ENCODE measurements at regions not wholly inside any gene's neighbourhood (a gene's known extent, or its start where the extent isn't known, plus 50 kb on each side); places are given as distances from the start of the nearest gene placed in this dataset.
"Not testable (repeated sequence)": the region's sequence is repeated elsewhere in the genome, so short reads cannot be mapped to it uniquely, and the experiment has no call there.

DNA sequence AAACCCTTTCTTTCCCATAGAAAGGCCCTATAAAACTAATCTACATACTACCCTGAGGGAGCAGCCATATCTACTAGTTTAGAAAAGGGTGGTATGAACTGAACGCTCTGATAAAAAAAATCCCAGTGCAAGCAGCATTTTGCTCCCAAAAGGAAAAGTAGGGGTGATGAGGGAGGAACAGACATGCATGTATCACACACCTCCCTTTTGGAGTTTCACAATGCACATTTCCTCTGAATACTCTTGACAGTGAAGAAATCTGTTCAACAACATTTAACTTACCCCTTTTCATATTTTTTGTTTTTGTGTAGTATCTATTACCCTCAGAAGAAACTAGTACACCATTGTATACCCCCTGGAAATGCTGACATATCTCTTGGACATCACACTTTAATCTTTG, 411.4 kb downstream of the MAT2B start:
- Histone ChIP-seq H3K4me3 (no peak overlapping the region), H3K36me3 (no peaks in the 10 kb centered on the region), H3K27ac (no peak overlapping the region), H3K27me3 (no peaks in the 10 kb centered on the region), H3K4me1 (peaks cover 6% of the 10 kb centered on the region; the same call in 1 of the 2 replicates), H3K9me3 (replicated peaks) (no peaks in the 10 kb centered on the region)
- no peak for DNase-seq

GRCh38 chr5:163917747-163918146, 412.3 kb downstream of the MAT2B start:
- no peaks in the 10 kb centered on the region for H3K9me3 ChIP-seq (replicated peaks)
- no peak for DNase-seq
- no peaks in the 10 kb centered on the region for H3K36me3 ChIP-seq
- no peaks in the 10 kb centered on the region for H3K27me3 ChIP-seq
- no peak overlapping the region for H3K27ac ChIP-seq
- peaks cover 6% of the 10 kb centered on the region; the same call in 1 of the 2 replicates for H3K4me1 ChIP-seq
- H3K4me3 ChIP-seq, result no peak overlapping the region

- H3K4me3 ChIP-seq; H3K27ac ChIP-seq; DNase-seq; H3K36me3 ChIP-seq; H3K4me1 ChIP-seq; H3K9me3 ChIP-seq (replicated peaks); H3K27me3 ChIP-seq: not testable (repeated sequence)
These were observed 429.6 kb downstream of the MAT2B start for GRCh38 chr5:163934990-163935389.

GRCh38 chr5:163938595-163938994, 433.2 kb downstream of the MAT2B start:
- Histone ChIP-seq H3K4me1 (no peaks in the 10 kb centered on the region), H3K27ac (no peak overlapping the region), H3K4me3 (no peak overlapping the region), H3K9me3 (replicated peaks) (no peaks in the 10 kb centered on the region), H3K36me3 (peaks cover 2% of the 10 kb centered on the region; the same call in 1 of the 2 replicates), H3K27me3 (no peaks in the 10 kb centered on the region)
- no peak for DNase-seq

DNA sequence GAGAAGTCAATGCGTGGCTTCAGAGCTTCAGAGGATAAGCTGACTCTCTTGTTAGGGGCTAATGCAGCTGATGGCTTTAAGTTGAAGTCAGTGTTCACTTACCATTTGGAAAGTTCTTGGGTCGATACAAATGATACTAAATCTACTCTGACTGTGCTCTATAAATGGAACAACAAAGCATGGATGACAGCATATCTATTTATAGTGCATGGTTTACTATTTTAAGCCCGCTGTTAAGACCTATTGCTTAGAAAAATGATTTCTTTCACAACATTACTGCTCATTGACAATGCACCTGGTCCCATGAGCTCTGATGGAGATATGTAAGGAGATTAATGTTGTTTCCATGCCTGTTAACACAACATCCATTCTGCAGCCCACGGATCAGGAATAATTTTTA, 435.7 kb downstream of the MAT2B start:
- no peak for DNase-seq
- no peaks in the 10 kb centered on the region for H3K27me3 ChIP-seq
- peaks cover 2% of the 10 kb centered on the region; the same call in 1 of the 2 replicates for H3K36me3 ChIP-seq
- no peak overlapping the region for H3K4me3 ChIP-seq
- no peaks in the 10 kb centered on the region for H3K9me3 ChIP-seq (replicated peaks)
- no peak overlapping the region for H3K27ac ChIP-seq
- H3K4me1 ChIP-seq, result no peaks in the 10 kb centered on the region

- H3K9me3 ChIP-seq (replicated peaks), result no peaks in the 10 kb centered on the region
- no peak overlapping the region for H3K27ac ChIP-seq
- peaks cover 2% of the 10 kb centered on the region; the same call in 1 of the 2 replicates for H3K27me3 ChIP-seq
- peaks cover 2% of the 10 kb centered on the region; the same call in 1 of the 2 replicates for H3K36me3 ChIP-seq
- DNase-seq, result no peak
- no peak overlapping the region for H3K4me3 ChIP-seq
- H3K4me1 ChIP-seq, result no peaks in the 10 kb centered on the region
These were observed 438.1 kb downstream of the MAT2B start for GRCh38 chr5:163943546-163943945.

DNA sequence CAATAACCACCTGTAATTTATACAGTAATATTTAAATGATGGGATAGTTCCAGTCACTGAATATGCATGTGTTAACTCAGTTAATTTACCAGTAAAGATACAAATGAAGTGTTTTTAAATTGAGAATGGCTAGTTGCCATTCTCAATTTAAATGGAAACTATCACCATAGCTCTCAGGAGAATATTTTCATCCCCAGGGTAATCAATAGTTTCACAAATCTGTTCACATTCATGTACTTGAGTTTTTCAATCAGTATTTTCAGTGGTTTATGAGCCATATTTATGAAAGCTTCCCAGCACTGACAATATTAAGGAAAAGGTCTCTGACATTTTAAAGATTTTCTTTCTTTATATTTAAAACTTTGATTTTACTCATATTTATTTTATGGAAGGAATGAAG, 439.3 kb downstream of the MAT2B start:
- no peak overlapping the region for H3K4me3 ChIP-seq
- H3K36me3 ChIP-seq, result peaks cover 2% of the 10 kb centered on the region; the same call in 1 of the 2 replicates
- no peak overlapping the region for H3K27ac ChIP-seq
- H3K4me1 ChIP-seq, result no peaks in the 10 kb centered on the region
- H3K9me3 ChIP-seq (replicated peaks), result no peaks in the 10 kb centered on the region
- peaks cover 4% of the 10 kb centered on the region; the same call in 1 of the 2 replicates for H3K27me3 ChIP-seq
- DNase-seq, result no peak

DNA sequence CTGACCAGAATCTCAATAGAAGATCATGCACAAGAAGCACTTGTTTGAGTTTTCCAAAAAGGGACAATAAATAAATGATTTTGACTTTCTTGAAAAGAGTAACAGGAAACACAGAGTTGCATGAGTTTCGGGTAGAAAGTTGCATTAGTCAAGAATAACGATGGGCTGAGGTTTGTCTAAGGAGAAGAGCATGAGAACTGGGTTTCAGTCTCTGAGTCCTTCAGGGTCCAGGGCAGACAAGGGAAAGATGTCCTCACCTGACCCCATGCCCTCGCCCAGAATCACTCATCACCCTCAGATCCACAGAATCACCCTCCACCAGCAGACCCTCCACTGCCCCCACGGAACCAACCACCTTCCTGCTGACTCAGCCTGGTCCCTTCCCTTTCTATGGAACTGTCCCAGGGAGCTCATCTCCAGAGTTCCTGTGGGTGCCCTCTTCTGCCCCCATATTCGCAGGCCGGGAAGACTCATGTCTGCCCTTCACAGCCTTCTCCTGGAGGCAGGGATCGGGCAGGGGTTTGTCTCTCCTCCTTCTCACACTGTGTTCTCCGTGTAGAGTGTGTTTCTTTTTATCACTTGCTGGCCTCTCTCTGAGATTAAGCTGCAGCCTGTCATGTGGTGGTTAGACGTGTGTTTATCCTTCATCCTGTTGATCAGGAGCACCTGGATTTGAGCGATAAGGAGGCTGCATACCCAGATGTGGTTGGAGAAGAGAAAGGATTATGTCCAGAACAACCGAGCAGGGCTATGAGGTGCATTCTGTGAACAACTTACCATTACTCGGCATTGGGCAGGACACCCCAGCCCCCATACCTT, 442.6 kb downstream of the MAT2B start:
- DNase-seq, result no peak
- H3K4me1 ChIP-seq, result no peaks in the 10 kb centered on the region
- no peaks in the 10 kb centered on the region for H3K36me3 ChIP-seq
- H3K27ac ChIP-seq, result no peak overlapping the region
- H3K4me3 ChIP-seq, result no peak overlapping the region
- no peaks in the 10 kb centered on the region for H3K9me3 ChIP-seq (replicated peaks)
- H3K27me3 ChIP-seq, result peaks cover 4% of the 10 kb centered on the region; the same call in 1 of the 2 replicates

DNA sequence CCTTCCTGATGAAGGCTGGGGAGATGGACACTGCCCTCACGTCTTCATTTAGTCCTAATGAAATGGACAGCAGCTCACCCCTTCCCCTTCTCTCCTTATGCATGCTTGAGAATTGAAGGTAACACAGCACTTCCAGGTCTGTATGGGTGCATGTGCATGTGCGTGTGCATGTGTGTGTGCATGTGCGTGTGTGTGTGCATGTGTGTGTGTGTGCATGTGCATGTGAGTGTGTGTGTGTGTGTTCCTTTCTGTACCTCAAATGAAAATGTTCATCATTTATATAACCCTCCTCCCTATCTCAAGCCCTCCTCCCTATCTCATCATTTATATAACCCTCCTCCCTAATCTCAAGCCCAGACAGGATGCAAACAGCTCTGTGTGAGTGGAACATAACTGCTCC, 444.8 kb downstream of the MAT2B start:
- no peaks in the 10 kb centered on the region for H3K36me3 ChIP-seq
- H3K4me3 ChIP-seq, result no peak overlapping the region
- no peak overlapping the region for H3K27ac ChIP-seq
- H3K27me3 ChIP-seq, result peaks cover 4% of the 10 kb centered on the region; the same call in 1 of the 2 replicates
- no peak for DNase-seq
- no peaks in the 10 kb centered on the region for H3K9me3 ChIP-seq (replicated peaks)
- no peaks in the 10 kb centered on the region for H3K4me1 ChIP-seq

GRCh38 chr5:163951069-163951468, 445.6 kb downstream of the MAT2B start:
- peaks cover 4% of the 10 kb centered on the region; the same call in 1 of the 2 replicates for H3K27me3 ChIP-seq
- no peak for DNase-seq
- H3K36me3 ChIP-seq, result no peaks in the 10 kb centered on the region
- no peak overlapping the region for H3K27ac ChIP-seq
- H3K9me3 ChIP-seq (replicated peaks), result no peaks in the 10 kb centered on the region
- H3K4me1 ChIP-seq, result no peaks in the 10 kb centered on the region
- H3K4me3 ChIP-seq, result no peak overlapping the region

DNA sequence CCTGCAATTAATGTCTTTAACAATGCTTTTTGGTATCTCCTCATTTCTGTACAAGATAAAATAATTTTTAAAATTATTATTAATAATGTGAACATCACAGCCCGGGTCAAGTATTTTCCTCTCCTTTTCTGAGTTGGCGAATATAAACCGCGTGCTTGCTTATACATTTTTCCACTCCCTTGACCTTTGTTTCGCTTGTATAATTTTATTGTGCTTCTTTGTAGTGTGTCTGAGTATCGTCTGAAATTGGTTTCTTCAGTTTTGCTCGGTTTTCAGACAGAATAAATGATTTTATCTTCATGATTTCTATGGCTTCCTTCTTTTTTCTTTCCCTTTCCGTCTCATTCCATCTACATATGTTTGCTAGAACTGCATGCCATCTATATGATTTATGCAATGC, 448.5 kb downstream of the MAT2B start:
- Histone ChIP-seq H3K4me1 (no peaks in the 10 kb centered on the region), H3K27me3 (no peaks in the 10 kb centered on the region; the same call in 1 of the 2 replicates), H3K4me3 (no peak overlapping the region), H3K9me3 (replicated peaks) (no peaks in the 10 kb centered on the region), H3K36me3 (no peaks in the 10 kb centered on the region), H3K27ac (no peak overlapping the region)
- DNase-seq, result no peak

DNA sequence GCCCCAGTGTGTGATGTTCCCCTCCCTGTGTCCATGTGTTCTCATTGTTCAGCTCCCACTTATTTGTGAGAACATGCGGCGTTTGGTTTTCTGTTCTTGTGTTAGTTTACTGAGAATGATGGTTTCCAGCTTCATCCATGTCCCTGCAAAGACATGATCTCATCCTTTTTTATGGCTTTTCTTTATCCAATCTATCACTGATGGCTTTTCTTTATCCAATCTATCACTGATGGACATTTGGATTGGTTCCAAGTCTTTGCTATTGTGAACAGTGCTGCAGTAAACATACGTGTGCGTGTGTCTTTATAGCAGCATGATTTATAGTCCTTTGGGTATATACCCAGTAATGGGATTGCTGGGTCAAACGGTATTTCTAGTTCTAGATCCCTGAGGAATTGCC, 455.8 kb downstream of the MAT2B start:
- not testable (repeated sequence) for H3K27ac ChIP-seq; H3K27me3 ChIP-seq; DNase-seq; H3K36me3 ChIP-seq; H3K9me3 ChIP-seq (replicated peaks); H3K4me3 ChIP-seq
- H3K4me1 ChIP-seq, result peaks cover 15% of the 10 kb centered on the region

DNA sequence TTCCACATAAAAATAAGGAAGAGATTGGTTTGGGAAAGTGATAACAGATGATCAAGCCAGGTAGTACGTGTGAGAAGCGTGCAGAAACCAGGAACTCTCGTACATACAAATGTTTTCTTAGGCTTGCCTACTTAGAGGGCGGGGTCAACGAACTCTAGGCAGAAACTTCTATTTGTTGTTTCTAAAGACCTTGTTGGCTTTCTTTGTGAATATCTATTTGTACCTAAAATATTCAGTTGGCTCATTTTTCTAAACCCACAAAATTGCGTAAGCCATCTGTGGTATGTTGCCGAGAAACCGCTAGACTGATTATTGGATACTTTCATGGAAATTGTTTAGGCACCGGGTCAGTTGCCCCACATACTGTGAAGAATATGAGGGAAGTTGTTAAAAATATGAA, 458.5 kb downstream of the MAT2B start:
- Histone ChIP-seq H3K27ac (peak overlapping the region; percentile 23; the same call in 1 of the 2 replicates), H3K9me3 (replicated peaks) (no peaks in the 10 kb centered on the region), H3K4me1 (peaks cover 15% of the 10 kb centered on the region), H3K27me3 (no peaks in the 10 kb centered on the region), H3K36me3 (no peaks in the 10 kb centered on the region), H3K4me3 (peak overlapping the region; percentile 11)
- DNase-seq, result peak; percentile 5 to 40

GRCh38 chr5:163964671-163965070, 459.3 kb downstream of the MAT2B start:
- DNase-seq, result peak; percentile 15 to 53

GRCh38 chr5:163967268-163967667, 461.8 kb downstream of the MAT2B start:
- Histone ChIP-seq H3K4me3 (no peak overlapping the region), H3K9me3 (replicated peaks) (no peaks in the 10 kb centered on the region), H3K27ac (no peak overlapping the region), H3K4me1 (peaks cover 15% of the 10 kb centered on the region), H3K36me3 (no peaks in the 10 kb centered on the region), H3K27me3 (no peaks in the 10 kb centered on the region)
- DNase-seq, result no peak

More at GRCh38 chr5:163964671-163965070, 459.3 kb downstream of the MAT2B start:
- peak overlapping the region; percentile 23; the same call in 1 of the 2 replicates for H3K27ac ChIP-seq
- H3K4me1 ChIP-seq, result peaks cover 15% of the 10 kb centered on the region
- H3K36me3 ChIP-seq, result no peaks in the 10 kb centered on the region
- H3K4me3 ChIP-seq, result no peak overlapping the region
- no peaks in the 10 kb centered on the region for H3K27me3 ChIP-seq
- no peaks in the 10 kb centered on the region for H3K9me3 ChIP-seq (replicated peaks)

DNA sequence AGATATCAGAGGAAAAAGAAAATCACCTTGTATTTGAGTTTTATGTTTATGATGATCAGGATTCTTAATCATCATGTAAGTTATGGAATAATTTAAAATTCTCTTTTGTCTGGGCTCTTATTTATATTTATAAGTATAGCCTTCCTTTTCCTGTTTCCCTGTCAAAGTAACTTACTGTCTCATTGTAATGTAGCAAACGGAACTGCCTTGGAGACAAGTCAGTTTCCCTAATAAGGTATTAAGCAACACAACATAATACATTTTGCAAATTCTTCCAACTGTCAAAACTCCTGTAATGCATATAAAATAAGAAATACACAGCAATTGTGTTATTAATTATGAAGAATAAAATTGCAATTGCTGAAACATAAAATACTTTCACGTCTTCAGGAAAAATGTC, 463.2 kb downstream of the MAT2B start:
- peaks cover 12% of the 10 kb centered on the region for H3K4me1 ChIP-seq

More for the DNA sequence above, 463.2 kb downstream of the MAT2B start:
- no peak overlapping the region for H3K27ac ChIP-seq
- H3K36me3 ChIP-seq, result no peaks in the 10 kb centered on the region
- no peak for DNase-seq
- H3K4me3 ChIP-seq, result no peak overlapping the region
- H3K27me3 ChIP-seq, result no peaks in the 10 kb centered on the region
- H3K9me3 ChIP-seq (replicated peaks), result no peaks in the 10 kb centered on the region
